GM12878 (cell line): ENCODE measurements at regions not wholly inside any gene's neighbourhood (a gene's known extent, or its start where the extent isn't known, plus 50 kb on each side); places are given as distances from the start of the nearest gene placed in this dataset.

Source experiments
- ATF2 ChIP-seq: IDR thresholded peaks from 2 replicates; pipeline ENCODE4 v1.6.1; 2012; ENCODE audit warnings: low read length, inconsistent platforms
- ATF7 ChIP-seq: fragments of 450-650 bp; IDR thresholded peaks from 2 replicates; pipeline ENCODE4 v1.6.1; 2016; ENCODE audit warnings: low read depth, mild to moderate bottlenecking
- CHD1 ChIP-seq: IDR thresholded peaks from 2 replicates; pipeline ENCODE4 v1.6.1; 2012; ENCODE audit warnings: low read depth, low read length, improper control_type of control experiment
- CHD4 ChIP-seq: fragments of 200-600 bp; sonication (generic); IDR thresholded peaks from 2 replicates; pipeline ENCODE4 v1.6.1; 2016; ENCODE audit warnings: mild to moderate bottlenecking
- EED ChIP-seq: sonication (generic); IDR thresholded peaks from 2 replicates; pipeline ENCODE4 v1.6.1; 2016; ENCODE audit warnings: antibody characterized with exemption, low read depth
- HDGF ChIP-seq: fragments of 450-650 bp; IDR thresholded peaks from 2 replicates; pipeline ENCODE4 v1.6.1; 2016; ENCODE audit warnings: antibody characterized with exemption
- MAX ChIP-seq: IDR thresholded peaks from 2 replicates; pipeline ENCODE4 v1.6.1; 2012; ENCODE audit warnings: low read depth, low read length, improper control_type of control experiment
- MTA3 ChIP-seq: IDR thresholded peaks from 2 replicates; pipeline ENCODE4 v1.6.1; 2012; ENCODE audit warnings: low read length, inconsistent platforms, borderline replicate concordance
- PML ChIP-seq: IDR thresholded peaks from 2 replicates; pipeline ENCODE4 v1.6.1; 2012; ENCODE audit warnings: low read length, inconsistent platforms
- PRDM15 ChIP-seq: fragments of 450-650 bp; formaldehyde crosslinking; IDR thresholded peaks from 2 replicates; pipeline ENCODE4 v1.4.0; 2020; ENCODE audit warnings: mild to moderate bottlenecking, moderate library complexity
- RAD51 ChIP-seq: fragments of 450-650 bp; IDR thresholded peaks from 2 replicates; pipeline ENCODE4 v1.6.1; 2016; ENCODE audit warnings: moderate library complexity, mild to moderate bottlenecking, inconsistent platforms
- RELA ChIP-seq: fragments of 450-650 bp; IDR thresholded peaks from 2 replicates; pipeline ENCODE4 v1.8.0; 2014; ENCODE audit warnings: borderline replicate concordance; ENCODE audit not compliant: partially characterized antibody
- SKIL ChIP-seq: fragments of 450-650 bp; IDR thresholded peaks from 2 replicates; pipeline ENCODE4 v1.6.1; 2017; ENCODE audit warnings: mild to moderate bottlenecking, low read depth, inconsistent platforms; ENCODE audit not compliant: poor library complexity, severe bottlenecking
- SMAD5 ChIP-seq: IDR thresholded peaks from 2 replicates; pipeline ENCODE4 v1.6.1; 2016; ENCODE audit warnings: antibody characterized with exemption, low read depth
- TF ChIP-seq, protein P1 (sequence below): fragments of 450-650 bp; IDR thresholded peaks from 2 replicates; pipeline ENCODE4 v1.6.1; 2016; ENCODE audit warnings: mild to moderate bottlenecking
- TF ChIP-seq, protein P2 (sequence below): IDR thresholded peaks from 2 replicates; pipeline ENCODE4 v1.6.1; 2011; ENCODE audit warnings: borderline replicate concordance, low read depth, mild to moderate bottlenecking, moderate library complexity, mixed read lengths, low read length; ENCODE audit not compliant: insufficient read depth; ENCODE audit errors: extremely low read length

DNA sequence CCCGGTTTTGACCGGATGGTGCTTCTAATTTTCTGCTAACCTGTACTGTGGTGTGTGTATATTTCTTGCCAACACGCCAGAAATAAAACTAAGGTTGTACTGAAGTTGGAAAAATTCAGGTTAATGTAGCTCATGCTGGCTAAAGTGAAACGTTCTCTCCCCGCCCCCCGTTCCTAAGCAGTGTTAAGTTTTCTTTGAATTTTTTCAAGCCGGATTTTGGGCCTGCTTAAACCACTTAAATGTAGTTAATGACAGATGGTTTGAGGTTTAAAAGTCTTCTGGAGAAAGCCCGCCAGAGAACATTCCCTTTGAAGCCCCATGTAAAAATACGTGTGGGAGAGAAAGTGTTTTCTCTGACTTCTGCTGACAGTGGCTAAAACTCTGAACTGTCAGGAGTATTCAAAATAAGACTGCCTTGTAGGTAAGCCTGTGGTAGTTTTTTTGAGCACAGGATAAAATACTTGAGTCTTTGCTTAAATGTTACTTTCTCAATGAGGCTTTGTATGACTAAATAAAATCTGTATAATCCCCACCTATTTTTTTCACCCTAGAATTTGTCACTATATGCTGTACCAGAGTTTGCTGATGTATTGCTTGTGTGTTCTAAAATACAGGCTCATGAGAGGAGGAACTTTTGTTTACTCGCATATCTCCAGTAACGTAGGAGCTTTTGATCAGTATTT lies 101.3 kb downstream of the OR2B2 start (continued):
- peak; percentile 28; the same call in 1 of the 2 replicates for TF ChIP-seq SMAD5
- no peak for TF ChIP-seq RAD51
- TF ChIP-seq MAX = peak; percentile 20; the same call in 1 of the 2 replicates
- TF ChIP-seq ATF2 = peak; percentile 60
- peak; percentile 34; the same call in 1 of the 2 replicates for TF ChIP-seq CHD1
- no peak for TF ChIP-seq HDGF
- TF ChIP-seq PRDM15 = peak; percentile 67
- peak; percentile 55 for TF ChIP-seq MTA3
- TF ChIP-seq PML = no peak
- TF ChIP-seq ATF7 = no peak
- TF ChIP-seq RELA = no peak
- no peak for TF ChIP-seq EED
- TF ChIP-seq, protein P1, sequence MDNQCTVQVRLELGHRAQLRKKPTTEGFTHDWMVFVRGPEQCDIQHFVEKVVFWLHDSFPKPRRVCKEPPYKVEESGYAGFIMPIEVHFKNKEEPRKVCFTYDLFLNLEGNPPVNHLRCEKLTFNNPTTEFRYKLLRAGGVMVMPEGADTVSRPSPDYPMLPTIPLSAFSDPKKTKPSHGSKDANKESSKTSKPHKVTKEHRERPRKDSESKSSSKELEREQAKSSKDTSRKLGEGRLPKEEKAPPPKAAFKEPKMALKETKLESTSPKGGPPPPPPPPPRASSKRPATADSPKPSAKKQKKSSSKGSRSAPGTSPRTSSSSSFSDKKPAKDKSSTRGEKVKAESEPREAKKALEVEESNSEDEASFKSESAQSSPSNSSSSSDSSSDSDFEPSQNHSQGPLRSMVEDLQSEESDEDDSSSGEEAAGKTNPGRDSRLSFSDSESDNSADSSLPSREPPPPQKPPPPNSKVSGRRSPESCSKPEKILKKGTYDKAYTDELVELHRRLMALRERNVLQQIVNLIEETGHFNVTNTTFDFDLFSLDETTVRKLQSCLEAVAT = no peak
- no peak for TF ChIP-seq SKIL
- TF ChIP-seq, protein P2, sequence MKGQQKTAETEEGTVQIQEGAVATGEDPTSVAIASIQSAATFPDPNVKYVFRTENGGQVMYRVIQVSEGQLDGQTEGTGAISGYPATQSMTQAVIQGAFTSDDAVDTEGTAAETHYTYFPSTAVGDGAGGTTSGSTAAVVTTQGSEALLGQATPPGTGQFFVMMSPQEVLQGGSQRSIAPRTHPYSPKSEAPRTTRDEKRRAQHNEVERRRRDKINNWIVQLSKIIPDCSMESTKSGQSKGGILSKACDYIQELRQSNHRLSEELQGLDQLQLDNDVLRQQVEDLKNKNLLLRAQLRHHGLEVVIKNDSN = no peak
- no peak for TF ChIP-seq CHD4
